HG02678 (cell line): ENCODE measurements at regions not wholly inside any gene's neighbourhood (a gene's known extent, or its start where the extent isn't known, plus 50 kb on each side); places are given as distances from the start of the nearest gene placed in this dataset.

Experiments used
- ATAC-seq: cut with Tn5 transposase; IDR thresholded peaks from one replicate; pipeline ENCODE4 v1.9.1; 2021; ENCODE audit warnings: mild to moderate bottlenecking, moderate library complexity; ENCODE audit not compliant: unreplicated experiment

DNA sequence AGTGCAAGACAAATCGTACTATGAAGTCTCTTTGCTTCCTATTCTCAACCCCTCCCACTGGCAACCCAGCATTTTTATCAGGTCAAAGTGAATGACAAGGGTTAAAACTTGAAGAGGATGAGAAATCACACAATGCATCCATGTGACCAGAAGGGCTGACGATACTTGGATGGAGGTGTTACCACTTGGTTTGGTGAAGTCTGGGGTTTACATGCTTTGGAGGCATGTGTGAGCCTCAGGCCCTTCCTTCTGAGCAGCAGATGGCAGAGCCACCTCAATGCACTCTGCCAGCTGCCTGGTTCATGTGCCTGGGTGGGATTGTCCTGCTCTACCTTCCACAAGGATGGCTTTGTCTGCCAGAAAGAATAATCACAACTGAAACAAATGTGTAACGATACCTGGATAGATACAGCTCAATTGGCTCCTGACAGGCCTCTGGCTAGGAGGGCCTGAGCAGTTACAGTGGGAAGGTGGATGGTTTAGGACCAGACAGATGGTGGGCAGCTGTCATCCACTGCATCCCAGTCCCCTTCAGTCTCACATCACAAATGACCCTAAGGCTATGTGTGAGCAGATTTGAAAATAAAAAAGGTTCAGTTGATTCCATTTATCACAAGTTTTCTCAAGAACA is 51.5 kb upstream of the CNIH3 start:
- ATAC-seq: no peak

DNA sequence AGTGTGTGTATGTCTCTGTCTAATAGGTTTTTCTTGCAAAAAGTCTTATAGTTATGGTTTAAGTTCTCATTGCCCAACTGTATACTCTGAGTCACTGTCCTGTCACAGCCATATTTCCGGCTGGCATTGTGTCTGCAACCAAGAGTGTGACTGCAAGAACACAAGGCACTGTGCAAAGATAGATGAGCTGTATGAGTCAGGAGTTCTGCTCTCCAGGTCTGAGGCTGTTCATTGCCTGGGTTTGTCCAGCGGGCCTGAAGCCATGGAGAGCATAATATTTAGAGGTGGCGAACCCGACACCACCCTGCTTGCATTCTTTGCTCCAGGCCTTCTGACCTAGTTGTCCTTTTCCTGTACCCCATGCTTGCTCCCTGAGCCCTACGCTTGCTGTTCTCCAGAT is 50.9 kb upstream of the CNIH3 start:
- no peak for ATAC-seq

DNA sequence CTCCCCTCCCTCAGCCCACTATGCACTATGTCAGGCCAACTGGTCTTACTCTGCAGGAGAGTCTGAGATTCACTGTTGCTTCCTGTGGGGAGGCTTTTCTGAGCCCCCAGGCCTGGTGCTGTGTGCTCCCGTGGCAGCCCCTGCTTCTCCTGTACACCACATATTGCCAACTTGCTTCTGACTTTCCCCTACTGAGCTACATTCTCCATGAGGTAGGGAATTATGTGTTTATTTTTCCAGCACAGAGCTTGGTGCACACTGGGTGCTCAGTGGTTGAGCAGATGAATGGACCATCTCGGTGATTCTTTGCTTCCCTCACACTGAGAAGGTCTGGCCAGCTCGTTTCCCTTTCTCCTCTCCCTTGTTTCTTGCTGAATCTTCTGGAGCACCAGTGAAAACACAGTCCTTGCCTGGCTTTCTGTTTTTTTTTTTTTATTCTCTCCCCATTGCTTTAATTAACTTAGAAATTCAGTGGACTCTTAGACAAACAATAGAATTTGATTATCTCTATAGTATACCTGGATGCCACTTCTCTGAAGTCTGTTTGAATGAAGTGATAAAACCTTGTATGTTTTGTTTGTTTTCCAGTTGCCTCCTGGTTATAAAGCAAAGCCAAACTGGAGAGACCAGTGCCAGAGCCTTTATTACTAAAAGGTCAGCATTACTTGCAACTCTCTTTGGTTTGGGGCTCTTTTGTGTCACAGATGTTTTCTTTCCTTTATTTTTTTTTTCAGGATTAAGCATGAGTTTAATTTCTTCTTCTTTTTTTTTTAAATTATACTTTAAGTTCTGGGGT is 50.3 kb upstream of the CNIH3 start:
- ATAC-seq: no peak
